Progenitor cell of endocrine pancreas (in vitro differentiated cells): ENCODE measurements at regions not wholly inside any gene's neighbourhood (a gene's known extent, or its start where the extent isn't known, plus 50 kb on each side); places are given as distances from the start of the nearest gene placed in this dataset.

Experiments used
- DNase-seq: peaks from one replicate; pipeline ENCODE4 v3.0.0; 2021; ENCODE audit warnings: low spot score; ENCODE audit not compliant: unreplicated experiment
- H3K27ac Mint-ChIP-seq: 2 replicates; pipeline ENCODE4 v1.8.0; 2021; ENCODE audit warnings: mild to moderate bottlenecking, moderate library complexity, mixed read lengths
- H3K27me3 Mint-ChIP-seq: 2 replicates; pipeline ENCODE4 v1.8.0; 2021; ENCODE audit warnings: mixed read lengths
- H3K36me3 Mint-ChIP-seq: 2 replicates; pipeline ENCODE4 v1.8.0; 2022; ENCODE audit warnings: mixed read lengths; ENCODE audit not compliant: insufficient read depth
- H3K4me1 Mint-ChIP-seq: 2 replicates; pipeline ENCODE4 v1.8.0; 2021; ENCODE audit warnings: low read depth, mixed read lengths
- H3K4me3 Mint-ChIP-seq: 2 replicates; pipeline ENCODE4 v1.8.0; 2021; ENCODE audit warnings: low read depth, mild to moderate bottlenecking, moderate library complexity, mixed read lengths
- H3K9me3 Mint-ChIP-seq: 2 replicates; pipeline ENCODE4 v1.8.0; 2021; ENCODE audit warnings: low read depth, mixed read lengths
- TF ChIP-seq, protein P1 (sequence below): fragments of 200-600 bp; sonication (generic); IDR thresholded peaks from one replicate; pipeline ENCODE4 v1.5.0; 2021; ENCODE audit warnings: antibody characterized with exemption, mild to moderate bottlenecking; ENCODE audit not compliant: unreplicated experiment

- H3K4me1 Mint-ChIP-seq, result no peaks in the 10 kb centered on the region
- H3K27ac Mint-ChIP-seq, result no peak overlapping the region
- TF ChIP-seq, protein P1, sequence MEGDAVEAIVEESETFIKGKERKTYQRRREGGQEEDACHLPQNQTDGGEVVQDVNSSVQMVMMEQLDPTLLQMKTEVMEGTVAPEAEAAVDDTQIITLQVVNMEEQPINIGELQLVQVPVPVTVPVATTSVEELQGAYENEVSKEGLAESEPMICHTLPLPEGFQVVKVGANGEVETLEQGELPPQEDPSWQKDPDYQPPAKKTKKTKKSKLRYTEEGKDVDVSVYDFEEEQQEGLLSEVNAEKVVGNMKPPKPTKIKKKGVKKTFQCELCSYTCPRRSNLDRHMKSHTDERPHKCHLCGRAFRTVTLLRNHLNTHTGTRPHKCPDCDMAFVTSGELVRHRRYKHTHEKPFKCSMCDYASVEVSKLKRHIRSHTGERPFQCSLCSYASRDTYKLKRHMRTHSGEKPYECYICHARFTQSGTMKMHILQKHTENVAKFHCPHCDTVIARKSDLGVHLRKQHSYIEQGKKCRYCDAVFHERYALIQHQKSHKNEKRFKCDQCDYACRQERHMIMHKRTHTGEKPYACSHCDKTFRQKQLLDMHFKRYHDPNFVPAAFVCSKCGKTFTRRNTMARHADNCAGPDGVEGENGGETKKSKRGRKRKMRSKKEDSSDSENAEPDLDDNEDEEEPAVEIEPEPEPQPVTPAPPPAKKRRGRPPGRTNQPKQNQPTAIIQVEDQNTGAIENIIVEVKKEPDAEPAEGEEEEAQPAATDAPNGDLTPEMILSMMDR, result no peak
- H3K36me3 Mint-ChIP-seq, result no peaks in the 10 kb centered on the region
- peaks cover 2% of the 10 kb centered on the region for H3K9me3 Mint-ChIP-seq
- no peak for DNase-seq
- H3K4me3 Mint-ChIP-seq, result no peak overlapping the region
- H3K27me3 Mint-ChIP-seq, result no peaks in the 10 kb centered on the region
These were observed 347.2 kb upstream of the DCN start for GRCh38 chr12:91529829-91530228.

- Mint-ChIP-seq H3K9me3 (peaks cover 4% of the 10 kb centered on the region), H3K36me3 (no peaks in the 10 kb centered on the region), H3K4me1 (peaks cover 1% of the 10 kb centered on the region), H3K27ac (no peak overlapping the region), H3K27me3 (no peaks in the 10 kb centered on the region), H3K4me3 (no peak overlapping the region)
- no peak for DNase-seq
- TF ChIP-seq, protein P1, result no peak
These were observed 341.2 kb upstream of the DCN start for GRCh38 chr12:91523831-91524230.

- Mint-ChIP-seq H3K27me3 (no peaks in the 10 kb centered on the region), H3K4me3 (no peak overlapping the region), H3K9me3 (peaks cover 10% of the 10 kb centered on the region), H3K4me1 (peaks cover 14% of the 10 kb centered on the region), H3K27ac (no peak overlapping the region), H3K36me3 (no peaks in the 10 kb centered on the region)
- no peak for DNase-seq
- TF ChIP-seq, protein P1, result no peak
These were observed 334.1 kb upstream of the DCN start for GRCh38 chr12:91516695-91517047.

- no peak for DNase-seq
- TF ChIP-seq, protein P1, result no peak
- Mint-ChIP-seq H3K27me3 (no peaks in the 10 kb centered on the region), H3K9me3 (peaks cover 10% of the 10 kb centered on the region), H3K36me3 (no peaks in the 10 kb centered on the region), H3K4me3 (no peak overlapping the region), H3K27ac (no peak overlapping the region), H3K4me1 (peaks cover 16% of the 10 kb centered on the region)
These were observed 333.5 kb upstream of the DCN start for GRCh38 chr12:91515944-91516694.

GRCh38 chr12:91513313-91513712 lies 330.7 kb upstream of the DCN start:
- peaks cover 9% of the 10 kb centered on the region for H3K9me3 Mint-ChIP-seq
- no peaks in the 10 kb centered on the region for H3K36me3 Mint-ChIP-seq
- no peak overlapping the region for H3K4me3 Mint-ChIP-seq
- H3K4me1 Mint-ChIP-seq, result peaks cover 17% of the 10 kb centered on the region
- DNase-seq, result no peak
- TF ChIP-seq, protein P1, result no peak
- H3K27ac Mint-ChIP-seq, result no peak overlapping the region
- H3K27me3 Mint-ChIP-seq, result no peaks in the 10 kb centered on the region
